IgD-negative memory B cell (primary cell): ENCODE measurements at regions not wholly inside any gene's neighbourhood (a gene's known extent, or its start where the extent isn't known, plus 50 kb on each side); places are given as distances from the start of the nearest gene placed in this dataset.
"Not testable (repeated sequence)": the region's sequence is repeated elsewhere in the genome, so short reads cannot be mapped to it uniquely, and the experiment has no call there.

Source experiments
- H3K27ac Mint-ChIP-seq, 3 donors: one replicate each; pipeline ENCODE4 v1.8.0; 2020 to 2022; ENCODE audit warnings: mild to moderate bottlenecking in 3 of 3, mixed read lengths in 3 of 3, moderate library complexity in 1 of 3
- H3K27me3 Mint-ChIP-seq: one replicate; pipeline ENCODE4 v1.8.0; 2021; ENCODE audit warnings: mixed read lengths
- H3K36me3 Mint-ChIP-seq: one replicate; pipeline ENCODE4 v1.8.0; 2020; ENCODE audit warnings: mild to moderate bottlenecking, mixed read lengths
- H3K4me1 Mint-ChIP-seq, 3 donors: one replicate each; pipeline ENCODE4 v1.8.0; 2020 to 2022; ENCODE audit warnings: mixed read lengths in 3 of 3, mild to moderate bottlenecking in 1 of 3
- H3K4me3 Mint-ChIP-seq, 4 donors: one replicate each; pipeline ENCODE4 v1.8.0; 2020 to 2022; ENCODE audit warnings: mild to moderate bottlenecking in 4 of 4, mixed read lengths in 4 of 4, moderate library complexity in 3 of 4
- H3K9me3 Mint-ChIP-seq, 3 donors: one replicate each; pipeline ENCODE4 v1.8.0; 2020 to 2021; ENCODE audit warnings: mixed read lengths in 3 of 3, mild to moderate bottlenecking in 1 of 3

GRCh38 chr4:13711233-13711785 lies 83.8 kb upstream of the BOD1L1 start:
- Mint-ChIP-seq H3K27ac (no peak overlapping the region), H3K36me3 (no peaks in the 10 kb centered on the region), H3K4me3 (no peak overlapping the region), H3K4me1 (peaks cover 0 to 2% (median under 1%) of the 10 kb centered on the region in 3 donors), H3K9me3 (peaks cover 0 to 1% (median 0%) of the 10 kb centered on the region in 3 donors), H3K27me3 (no peaks in the 10 kb centered on the region)

- Mint-ChIP-seq H3K27ac (no peak overlapping the region), H3K9me3 (peaks cover 0 to 3% (median 1%) of the 10 kb centered on the region in 3 donors), H3K4me1 (peaks cover 0 to 2% (median 0%) of the 10 kb centered on the region in 3 donors), H3K4me3 (no peak overlapping the region), H3K27me3 (no peaks in the 10 kb centered on the region), H3K36me3 (no peaks in the 10 kb centered on the region)
These were observed 94.4 kb upstream of the BOD1L1 start for GRCh38 chr4:13721894-13722293.

GRCh38 chr4:13722649-13723048 lies 95.1 kb upstream of the BOD1L1 start:
- peaks cover 0 to 2% (median 1%) of the 10 kb centered on the region in 3 donors for H3K9me3 Mint-ChIP-seq
- no peaks in the 10 kb centered on the region for H3K36me3 Mint-ChIP-seq
- no peak overlapping the region for H3K4me3 Mint-ChIP-seq
- peaks cover 1% of the 10 kb centered on the region for H3K27me3 Mint-ChIP-seq
- H3K27ac Mint-ChIP-seq = no peak overlapping the region
- H3K4me1 Mint-ChIP-seq = peaks cover 0 to 2% (median 0%) of the 10 kb centered on the region in 3 donors

- Mint-ChIP-seq H3K36me3 (no peaks in the 10 kb centered on the region), H3K27ac (no peak overlapping the region), H3K4me3 (no peak overlapping the region), H3K27me3 (peaks cover 2% of the 10 kb centered on the region), H3K4me1 (peaks cover 0 to 2% (median 0%) of the 10 kb centered on the region in 3 donors), H3K9me3 (peaks cover 0 to 2% (median 0%) of the 10 kb centered on the region in 3 donors)
These were observed 101.2 kb upstream of the BOD1L1 start for GRCh38 chr4:13728761-13729160.

GRCh38 chr4:13731019-13731418 lies 103.5 kb upstream of the BOD1L1 start:
- no peaks in the 10 kb centered on the region for H3K9me3 Mint-ChIP-seq
- peaks cover 2% of the 10 kb centered on the region for H3K27me3 Mint-ChIP-seq
- no peak overlapping the region for H3K27ac Mint-ChIP-seq
- no peak overlapping the region for H3K4me3 Mint-ChIP-seq
- H3K4me1 Mint-ChIP-seq = no peaks in the 10 kb centered on the region
- H3K36me3 Mint-ChIP-seq = no peaks in the 10 kb centered on the region

- H3K27ac Mint-ChIP-seq = no peak overlapping the region
- no peaks in the 10 kb centered on the region for H3K27me3 Mint-ChIP-seq
- no peaks in the 10 kb centered on the region for H3K9me3 Mint-ChIP-seq
- no peak overlapping the region for H3K4me3 Mint-ChIP-seq
- H3K36me3 Mint-ChIP-seq = no peaks in the 10 kb centered on the region
- no peaks in the 10 kb centered on the region for H3K4me1 Mint-ChIP-seq
These were observed 106.3 kb upstream of the BOD1L1 start for GRCh38 chr4:13733817-13734216.

- Mint-ChIP-seq H3K4me3 (no peak overlapping the region), H3K4me1 (no peaks in the 10 kb centered on the region), H3K36me3 (no peaks in the 10 kb centered on the region), H3K27me3 (peaks cover 7% of the 10 kb centered on the region), H3K9me3 (peaks cover 2 to 3% (median 2%) of the 10 kb centered on the region in 3 donors), H3K27ac (no peak overlapping the region)
These were observed 123.1 kb upstream of the BOD1L1 start for GRCh38 chr4:13750594-13750993.

- H3K36me3 Mint-ChIP-seq = not testable (repeated sequence)
These were observed 134.1 kb upstream of the BOD1L1 start for GRCh38 chr4:13761581-13761980.

GRCh38 chr4:13762130-13762529 lies 134.6 kb upstream of the BOD1L1 start:
- H3K27me3 Mint-ChIP-seq = no peaks in the 10 kb centered on the region
- H3K9me3 Mint-ChIP-seq = peaks cover 1 to 20% (median 19%) of the 10 kb centered on the region in 3 donors
- peaks cover 0 to 2% (median 0%) of the 10 kb centered on the region in 3 donors for H3K4me1 Mint-ChIP-seq
- no peak overlapping the region for H3K4me3 Mint-ChIP-seq
- H3K27ac Mint-ChIP-seq = no peak overlapping the region
- H3K36me3 Mint-ChIP-seq = no peaks in the 10 kb centered on the region

More at GRCh38 chr4:13761581-13761980, 134.1 kb upstream of the BOD1L1 start:
- H3K4me3 Mint-ChIP-seq, H3K27me3 Mint-ChIP-seq, H3K27ac Mint-ChIP-seq, H3K4me1 Mint-ChIP-seq: not testable (repeated sequence)
- peaks cover 1 to 20% (median 19%) of the 10 kb centered on the region in 3 donors for H3K9me3 Mint-ChIP-seq

- H3K27me3 Mint-ChIP-seq = no peaks in the 10 kb centered on the region
- peak overlapping the region in 1 of 4 donors; percentile 3 for H3K4me3 Mint-ChIP-seq
- H3K4me1 Mint-ChIP-seq = peaks cover 0 to 2% (median 0%) of the 10 kb centered on the region in 3 donors
- peaks cover 0 to 12% (median 11%) of the 10 kb centered on the region in 3 donors for H3K9me3 Mint-ChIP-seq
- H3K36me3 Mint-ChIP-seq = peaks cover 1% of the 10 kb centered on the region
- no peak overlapping the region for H3K27ac Mint-ChIP-seq
These were observed 136.2 kb upstream of the BOD1L1 start for GRCh38 chr4:13763707-13764106.

- no peak overlapping the region for H3K4me3 Mint-ChIP-seq
These were observed 138.0 kb upstream of the BOD1L1 start for GRCh38 chr4:13765539-13765938.

GRCh38 chr4:13766761-13767540 lies 139.4 kb upstream of the BOD1L1 start:
- H3K4me1 Mint-ChIP-seq = peaks cover 0 to 2% (median 0%) of the 10 kb centered on the region in 3 donors
- no peak overlapping the region for H3K27ac Mint-ChIP-seq
- peaks cover 9 to 13% (median 11%) of the 10 kb centered on the region in 3 donors for H3K9me3 Mint-ChIP-seq
- H3K4me3 Mint-ChIP-seq = no peak overlapping the region
- H3K27me3 Mint-ChIP-seq = peaks cover 1% of the 10 kb centered on the region
- H3K36me3 Mint-ChIP-seq = peaks cover 1% of the 10 kb centered on the region

More at GRCh38 chr4:13765539-13765938, 138.0 kb upstream of the BOD1L1 start:
- peaks cover 0 to 2% (median 0%) of the 10 kb centered on the region in 3 donors for H3K4me1 Mint-ChIP-seq
- peaks cover 2 to 8% (median 6%) of the 10 kb centered on the region in 3 donors for H3K9me3 Mint-ChIP-seq
- peak overlapping the region in 1 of 3 donors; percentile 11 for H3K27ac Mint-ChIP-seq
- H3K27me3 Mint-ChIP-seq = no peaks in the 10 kb centered on the region
- peaks cover 1% of the 10 kb centered on the region for H3K36me3 Mint-ChIP-seq

- no peaks in the 10 kb centered on the region for H3K27me3 Mint-ChIP-seq
- peaks cover 2% of the 10 kb centered on the region for H3K36me3 Mint-ChIP-seq
- H3K9me3 Mint-ChIP-seq = peaks cover 0 to 5% (median 2%) of the 10 kb centered on the region in 3 donors
- H3K27ac Mint-ChIP-seq = no peak overlapping the region
- no peaks in the 10 kb centered on the region for H3K4me1 Mint-ChIP-seq
- H3K4me3 Mint-ChIP-seq = no peak overlapping the region
These were observed 149.8 kb upstream of the BOD1L1 start for GRCh38 chr4:13777341-13777740.

GRCh38 chr4:13778367-13778766 lies 150.8 kb upstream of the BOD1L1 start:
- no peak overlapping the region for H3K4me3 Mint-ChIP-seq
- no peaks in the 10 kb centered on the region for H3K4me1 Mint-ChIP-seq
- peaks cover 2% of the 10 kb centered on the region for H3K36me3 Mint-ChIP-seq
- peaks cover 0 to 5% (median 0%) of the 10 kb centered on the region in 3 donors for H3K9me3 Mint-ChIP-seq
- H3K27me3 Mint-ChIP-seq = peaks cover 2% of the 10 kb centered on the region
- H3K27ac Mint-ChIP-seq = no peak overlapping the region

- Mint-ChIP-seq H3K4me3 (no peak overlapping the region), H3K36me3 (no peaks in the 10 kb centered on the region), H3K9me3 (peaks cover 0 to under 1% (median 0%) of the 10 kb centered on the region in 3 donors), H3K27me3 (peaks cover 4% of the 10 kb centered on the region), H3K4me1 (peaks cover 0 to 1% (median 0%) of the 10 kb centered on the region in 3 donors), H3K27ac (no peak overlapping the region)
These were observed 154.7 kb upstream of the BOD1L1 start for GRCh38 chr4:13782231-13782630.
